Kidney (tissue), 13 donors: ENCODE measurements at regions not wholly inside any gene's neighbourhood (a gene's known extent, or its start where the extent isn't known, plus 50 kb on each side); places are given as distances from the start of the nearest gene placed in this dataset.

Experiments
- DNase-seq, 5 donors: peaks; one replicate each; pipeline ENCODE4 v3.0.0-alpha.2; 2013 to 2020
- FAIRE-seq: peaks from 2 replicates; lab custom pipeline; 2012; peaks lifted over from hg19 to GRCh38; lab: Jason Lieb, UNC
- H3K27ac ChIP-seq, 2 donors: one replicate each; pipeline ENCODE4 v1.7.0; 2013; ENCODE audit warnings: low read depth in 2 of 2, low read length in 2 of 2, inconsistent platforms in 1 of 2
- H3K27me3 ChIP-seq: one replicate; pipeline ENCODE4 v1.7.1; 2013; ENCODE audit warnings: low read length, inconsistent platforms; ENCODE audit not compliant: control insufficient read depth, insufficient read depth
- H3K36me3 ChIP-seq, 3 donors: one replicate each; pipeline versions ENCODE4 v1.7.0 to v1.7.1; 2013; ENCODE audit warnings: low read length in 3 of 3, control low read depth in 1 of 3, inconsistent platforms in 1 of 3; ENCODE audit not compliant: insufficient read depth in 3 of 3, control insufficient read depth in 2 of 3
- H3K4me1 ChIP-seq, 3 donors: one replicate each; pipeline versions ENCODE4 v1.7.0 to v1.7.1; 2013; ENCODE audit warnings: low read length in 3 of 3, inconsistent platforms in 1 of 3, low read depth in 1 of 3; ENCODE audit not compliant: control insufficient read depth in 2 of 3, insufficient read depth in 2 of 3
- H3K4me3 ChIP-seq, 3 donors: one replicate each; pipeline versions ENCODE4 v1.7.0 to v1.8.1; 2013; ENCODE audit warnings: low read length in 3 of 3, control low read depth in 1 of 3, inconsistent platforms in 1 of 3
- H3K9ac ChIP-seq, 3 donors: one replicate each; pipeline versions ENCODE4 v1.7.0 to v1.7.1; 2013; ENCODE audit warnings: low read length in 3 of 3, control low read depth in 1 of 3, inconsistent platforms in 1 of 3
- H3K9me3 ChIP-seq, 3 donors: one replicate each; pipeline versions ENCODE4 v1.7.0 to v1.7.1; 2013; ENCODE audit warnings: low read length in 3 of 3, control low read depth in 1 of 3, inconsistent platforms in 1 of 3; ENCODE audit not compliant: control insufficient read depth in 2 of 3, insufficient read depth in 1 of 3
- intact Hi-C: fragments of 100-400 bp; cut with DNase I; formaldehyde crosslinking; loops from one replicate; pipeline ENCODE4 v1.11.1; 2022
- TF ChIP-seq, protein P1 (sequence below): IDR thresholded peaks from 3 replicates; pipeline ENCODE4 v1.5.1; 2012; ENCODE audit warnings: mild to moderate bottlenecking, moderate library complexity, borderline replicate concordance; ENCODE audit not compliant: insufficient read depth; ENCODE audit errors: extremely low read depth
- donor health status: control.
- donor health status: control.
- donor health status: control.
- donor health status: control.
- donor health status: control.
- donor health status: DM: yes; HTN: yes; CAD: no.
- donor health status: Normal renal cell carcinoma (clear cell type).

DNA sequence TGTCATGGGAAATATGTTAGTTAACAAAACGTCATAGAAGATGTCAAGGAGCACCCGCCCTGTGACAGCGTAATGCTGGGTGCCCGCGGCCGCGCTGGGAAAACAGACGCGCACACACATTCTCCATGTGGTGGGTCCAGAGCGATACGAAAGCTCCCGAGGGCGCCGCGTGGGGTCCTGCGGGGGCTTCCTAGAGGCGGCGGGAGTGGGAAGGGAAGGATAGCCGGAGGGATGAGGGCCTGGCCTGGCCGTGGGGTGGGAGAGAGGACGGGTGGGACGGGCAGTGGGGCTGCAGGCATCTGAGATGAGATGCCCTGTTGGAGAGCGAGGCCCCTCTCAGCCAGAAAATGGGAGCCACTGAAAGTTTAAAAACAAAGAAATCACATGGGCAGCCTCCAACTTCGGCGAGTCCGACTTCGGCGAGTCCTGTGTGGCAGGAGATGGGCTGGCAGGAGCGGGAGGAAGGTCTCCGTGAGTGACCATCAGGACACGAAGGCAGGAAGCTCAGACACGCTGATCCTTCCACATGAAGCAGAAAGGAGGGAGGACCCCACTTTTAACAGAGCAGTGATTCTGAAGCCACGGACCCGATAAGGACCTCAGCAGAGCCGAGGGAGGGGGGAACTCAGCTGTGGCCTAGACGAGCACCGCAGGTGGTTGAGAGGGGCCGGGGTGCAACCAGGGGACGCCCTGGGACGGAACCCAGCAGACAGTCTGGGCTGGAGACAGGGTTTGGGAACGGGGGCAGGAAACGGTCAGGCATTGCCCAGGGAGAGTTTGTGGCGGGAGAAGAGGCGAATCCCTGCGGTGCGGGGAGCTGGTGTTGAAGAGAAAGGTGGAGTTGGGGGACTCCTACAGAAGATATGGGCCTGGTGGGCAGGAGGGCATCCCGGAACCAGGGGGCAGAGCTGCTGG, 114.1 kb upstream of the FRMD1 start:
- TF ChIP-seq, protein P1, sequence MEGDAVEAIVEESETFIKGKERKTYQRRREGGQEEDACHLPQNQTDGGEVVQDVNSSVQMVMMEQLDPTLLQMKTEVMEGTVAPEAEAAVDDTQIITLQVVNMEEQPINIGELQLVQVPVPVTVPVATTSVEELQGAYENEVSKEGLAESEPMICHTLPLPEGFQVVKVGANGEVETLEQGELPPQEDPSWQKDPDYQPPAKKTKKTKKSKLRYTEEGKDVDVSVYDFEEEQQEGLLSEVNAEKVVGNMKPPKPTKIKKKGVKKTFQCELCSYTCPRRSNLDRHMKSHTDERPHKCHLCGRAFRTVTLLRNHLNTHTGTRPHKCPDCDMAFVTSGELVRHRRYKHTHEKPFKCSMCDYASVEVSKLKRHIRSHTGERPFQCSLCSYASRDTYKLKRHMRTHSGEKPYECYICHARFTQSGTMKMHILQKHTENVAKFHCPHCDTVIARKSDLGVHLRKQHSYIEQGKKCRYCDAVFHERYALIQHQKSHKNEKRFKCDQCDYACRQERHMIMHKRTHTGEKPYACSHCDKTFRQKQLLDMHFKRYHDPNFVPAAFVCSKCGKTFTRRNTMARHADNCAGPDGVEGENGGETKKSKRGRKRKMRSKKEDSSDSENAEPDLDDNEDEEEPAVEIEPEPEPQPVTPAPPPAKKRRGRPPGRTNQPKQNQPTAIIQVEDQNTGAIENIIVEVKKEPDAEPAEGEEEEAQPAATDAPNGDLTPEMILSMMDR = no peak
- intact Hi-C loops = no loop called here
- no peaks in the 10 kb centered on the region for H3K27me3 ChIP-seq

DNA sequence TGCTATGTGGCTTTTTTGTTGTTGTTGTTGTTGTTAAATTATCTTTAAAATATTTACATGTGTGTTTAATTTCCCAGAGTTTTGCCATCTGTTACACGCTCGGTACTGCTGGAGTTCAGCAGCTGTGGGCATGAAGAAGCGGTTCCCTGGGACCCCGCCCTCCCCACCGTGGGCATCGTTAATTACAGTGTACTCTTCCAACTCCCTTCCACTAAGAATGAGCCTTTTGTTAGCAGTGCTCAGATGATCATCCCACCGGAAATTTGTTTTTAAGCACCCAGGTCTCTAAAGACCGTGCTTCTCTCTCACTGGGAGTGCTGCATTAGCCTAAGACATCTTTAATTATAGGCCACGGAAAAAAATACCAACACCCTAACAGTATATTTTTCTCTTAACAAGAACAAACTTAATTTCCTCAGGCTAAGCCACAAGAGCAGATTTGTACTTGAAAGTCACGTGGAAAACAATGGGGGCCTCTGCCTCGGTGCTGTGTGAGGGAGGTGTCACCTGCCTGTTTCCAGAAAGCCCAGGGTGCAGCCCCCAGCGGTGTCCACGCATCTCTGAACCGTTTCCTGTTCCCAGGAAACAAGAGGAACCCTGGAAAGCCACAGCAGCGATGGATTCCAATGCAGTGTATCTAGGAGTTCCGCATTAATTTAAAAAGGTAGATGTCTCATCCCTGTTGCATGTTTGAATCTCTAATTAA, 113.3 kb upstream of the FRMD1 start:
- Histone ChIP-seq H3K9me3 (no peaks in the 10 kb centered on the region), H3K9ac (no peak overlapping the region), H3K27me3 (no peaks in the 10 kb centered on the region), H3K27ac (no peak overlapping the region), H3K36me3 (no peaks in the 10 kb centered on the region), H3K4me3 (no peak overlapping the region), H3K4me1 (peaks cover 0 to 6% (median 0%) of the 10 kb centered on the region in 3 donors)
- DNase-seq (peak in 2 of 5 donors; percentile 10 to 31), FAIRE-seq (no peak)
- TF ChIP-seq, protein P1 = no peak
- intact Hi-C loops = no loop called here

More for the DNA sequence above, 114.1 kb upstream of the FRMD1 start:
- no peak overlapping the region for H3K4me3 ChIP-seq
- peaks cover 0 to 6% (median 0%) of the 10 kb centered on the region in 3 donors for H3K4me1 ChIP-seq
- no peaks in the 10 kb centered on the region for H3K36me3 ChIP-seq
- DNase-seq (peak in 3 of 5 donors; percentile 6 to 60 (median 35)), FAIRE-seq (no peak)
- H3K27ac ChIP-seq = no peak overlapping the region
- no peaks in the 10 kb centered on the region for H3K9me3 ChIP-seq
- no peak overlapping the region for H3K9ac ChIP-seq

DNA sequence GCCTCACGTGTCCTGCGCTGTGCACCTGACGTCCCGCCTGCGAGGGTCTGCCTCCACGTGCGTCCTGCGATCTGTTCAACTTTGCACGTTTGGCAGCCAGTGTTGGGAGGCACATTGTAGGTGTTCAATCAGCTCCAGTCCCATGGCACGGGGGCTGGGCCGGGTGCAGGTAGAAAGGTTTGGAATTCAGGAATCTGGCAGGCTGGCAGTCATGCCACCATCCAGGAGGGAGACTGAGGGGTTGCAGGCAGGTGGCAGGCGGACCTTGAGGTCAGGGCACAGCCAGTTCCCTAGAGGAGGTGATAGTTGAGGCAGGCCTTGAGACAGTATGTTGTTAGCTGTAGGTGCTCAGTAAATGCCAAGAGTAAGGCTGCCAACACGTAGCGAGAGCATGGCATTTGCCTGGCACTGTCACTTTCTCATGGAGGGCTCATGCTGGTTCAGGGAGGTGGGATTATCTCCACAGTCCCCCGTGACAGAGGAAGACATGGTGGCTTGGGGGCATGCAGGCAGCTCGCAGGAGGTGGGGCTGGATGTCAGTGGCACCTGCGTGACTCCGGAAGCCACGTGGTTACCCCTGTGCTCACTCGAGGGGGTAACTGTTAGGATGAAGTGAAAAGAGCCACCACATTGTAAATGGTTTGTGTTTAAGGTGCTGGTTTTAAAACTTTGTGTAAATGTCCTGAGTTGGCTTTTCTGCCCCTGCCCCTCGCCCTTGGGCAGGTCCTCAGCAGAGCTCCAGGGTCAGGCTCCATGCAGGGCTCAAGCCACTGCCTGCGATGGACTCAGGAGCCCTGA, 111.8 kb upstream of the FRMD1 start:
- intact Hi-C loops = no loop called here
- Histone ChIP-seq H3K27ac (no peak overlapping the region), H3K9ac (no peak overlapping the region), H3K36me3 (no peaks in the 10 kb centered on the region), H3K4me1 (peaks cover 0 to 6% (median 0%) of the 10 kb centered on the region in 3 donors), H3K4me3 (no peak overlapping the region), H3K9me3 (no peaks in the 10 kb centered on the region), H3K27me3 (no peaks in the 10 kb centered on the region)
- TF ChIP-seq, protein P1 = no peak
- FAIRE-seq = no peak
- DNase-seq = peak in 3 of 5 donors; percentile 6 to 64 (median 25)
